DOHH2 (cell line): ENCODE measurements at regions not wholly inside any gene's neighbourhood (a gene's known extent, or its start where the extent isn't known, plus 50 kb on each side); places are given as distances from the start of the nearest gene placed in this dataset.

ENCODE experiments used
- EZH2phosphoT487 ChIP-seq: fragments of 200-600 bp; sonication (generic); IDR thresholded peaks from 2 replicates; pipeline ENCODE4 v1.6.1; 2017; ENCODE audit warnings: borderline replicate concordance, mild to moderate bottlenecking, antibody characterized with exemption, low read length, moderate library complexity, mixed read lengths
- TF ChIP-seq, protein P1 (sequence below): fragments of 200-600 bp; sonication (generic); IDR thresholded peaks from one replicate; pipeline ENCODE4 v1.5.1; 2014; ENCODE audit warnings: antibody characterized with exemption, mild to moderate bottlenecking, low read depth, low read length; ENCODE audit not compliant: poor library complexity, severe bottlenecking

DNA sequence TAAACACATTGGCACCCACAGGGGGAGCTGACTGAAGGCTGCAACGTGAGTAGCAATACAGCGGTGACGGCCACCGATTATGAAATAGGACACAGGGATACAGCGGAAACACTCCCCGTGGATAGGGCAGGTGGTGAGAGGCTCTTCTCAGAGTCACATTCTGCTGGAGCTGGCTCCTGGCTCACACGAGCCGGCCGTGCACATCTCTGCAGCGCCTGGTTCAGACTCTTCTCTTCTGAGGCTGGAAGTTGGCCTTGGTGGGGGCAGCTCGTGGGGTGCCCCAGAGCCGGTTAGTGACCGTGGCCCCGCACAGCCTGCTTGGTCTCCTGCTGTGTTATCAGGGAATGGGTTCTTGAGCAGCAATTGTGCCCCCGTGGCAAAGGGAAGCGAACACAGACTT is 61.3 kb upstream of the EN2 start:
- no peak for TF ChIP-seq EZH2phosphoT487
- TF ChIP-seq, protein P1, sequence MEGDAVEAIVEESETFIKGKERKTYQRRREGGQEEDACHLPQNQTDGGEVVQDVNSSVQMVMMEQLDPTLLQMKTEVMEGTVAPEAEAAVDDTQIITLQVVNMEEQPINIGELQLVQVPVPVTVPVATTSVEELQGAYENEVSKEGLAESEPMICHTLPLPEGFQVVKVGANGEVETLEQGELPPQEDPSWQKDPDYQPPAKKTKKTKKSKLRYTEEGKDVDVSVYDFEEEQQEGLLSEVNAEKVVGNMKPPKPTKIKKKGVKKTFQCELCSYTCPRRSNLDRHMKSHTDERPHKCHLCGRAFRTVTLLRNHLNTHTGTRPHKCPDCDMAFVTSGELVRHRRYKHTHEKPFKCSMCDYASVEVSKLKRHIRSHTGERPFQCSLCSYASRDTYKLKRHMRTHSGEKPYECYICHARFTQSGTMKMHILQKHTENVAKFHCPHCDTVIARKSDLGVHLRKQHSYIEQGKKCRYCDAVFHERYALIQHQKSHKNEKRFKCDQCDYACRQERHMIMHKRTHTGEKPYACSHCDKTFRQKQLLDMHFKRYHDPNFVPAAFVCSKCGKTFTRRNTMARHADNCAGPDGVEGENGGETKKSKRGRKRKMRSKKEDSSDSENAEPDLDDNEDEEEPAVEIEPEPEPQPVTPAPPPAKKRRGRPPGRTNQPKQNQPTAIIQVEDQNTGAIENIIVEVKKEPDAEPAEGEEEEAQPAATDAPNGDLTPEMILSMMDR, result no peak
